ENCODE measurements at regions not wholly inside any gene's neighbourhood (a gene's known extent, or its start where the extent isn't known, plus 50 kb on each side); places are given as distances from the start of the nearest gene placed in this dataset.
"Not testable (repeated sequence)": the region's sequence is repeated elsewhere in the genome, so short reads cannot be mapped to it uniquely, and the experiment has no call there.

DNA sequence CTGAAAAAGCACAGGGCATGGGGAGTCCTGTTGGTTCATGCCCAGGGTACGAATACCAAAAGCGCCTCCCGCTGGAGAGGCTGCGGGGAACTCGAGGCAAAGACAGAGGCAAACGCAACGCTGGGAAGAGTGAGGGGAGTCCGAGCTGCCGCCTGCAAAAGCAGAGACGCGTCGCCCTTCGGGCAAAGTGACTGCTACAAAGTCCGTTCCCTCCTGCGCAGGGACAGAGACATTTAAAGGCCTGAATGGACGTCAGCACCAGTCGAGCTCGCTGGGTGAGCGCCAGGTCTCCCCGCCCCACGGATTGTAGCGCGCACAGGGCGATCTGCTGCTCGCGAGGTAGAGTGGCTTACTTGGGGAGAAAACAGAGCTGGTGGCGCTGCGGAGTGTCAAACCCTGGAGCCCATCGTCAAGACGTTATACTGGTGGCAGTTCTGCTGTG is 732.8 kb downstream of the ZWINT start:
- no peak overlapping the region for H3K4me3 ChIP-seq (ENCODE audit: low read length)
- H3K27me3 ChIP-seq (ENCODE audit: control insufficient read depth, low read length): no peaks in the 10 kb centered on the region
- H3K9me2 ChIP-seq (replicated peaks; ENCODE audit: control insufficient read depth, low read length): no peaks in the 10 kb centered on the region
- TF ChIP-seq CTCF (IDR thresholded peaks at IDR 0.05; ENCODE audit: low read depth, low read length, poor library complexity, severe bottlenecking) (no peak), EZH2phosphoT487 (IDR thresholded peaks at IDR 0.05; ENCODE audit: borderline replicate concordance, low read length) (no peak)
- no peaks in the 10 kb centered on the region for H3K4me1 ChIP-seq (ENCODE audit: control insufficient read depth, low read length)
- H3F3A ChIP-seq (ENCODE audit: control insufficient read depth, insufficient read depth): no peaks in the 10 kb centered on the region
- no peak overlapping the region for H3K4me2 ChIP-seq (ENCODE audit: low read length)
- no peaks in the 10 kb centered on the region for H3K79me2 ChIP-seq (ENCODE audit: control insufficient read depth, low read length)
- no peaks in the 10 kb centered on the region for H4K20me1 ChIP-seq (ENCODE audit: control insufficient read depth, insufficient read depth, low read depth, low read length)
- H3K36me3 ChIP-seq (ENCODE audit: control insufficient read depth, low read length): no peaks in the 10 kb centered on the region
- H3K9me3 ChIP-seq (ENCODE audit: control insufficient read depth, insufficient read depth, low read length): peaks cover 3% of the 10 kb centered on the region; the same call in 1 of the 2 replicates
- H3K27ac ChIP-seq (ENCODE audit: low read depth, low read length): no peak overlapping the region

DNA sequence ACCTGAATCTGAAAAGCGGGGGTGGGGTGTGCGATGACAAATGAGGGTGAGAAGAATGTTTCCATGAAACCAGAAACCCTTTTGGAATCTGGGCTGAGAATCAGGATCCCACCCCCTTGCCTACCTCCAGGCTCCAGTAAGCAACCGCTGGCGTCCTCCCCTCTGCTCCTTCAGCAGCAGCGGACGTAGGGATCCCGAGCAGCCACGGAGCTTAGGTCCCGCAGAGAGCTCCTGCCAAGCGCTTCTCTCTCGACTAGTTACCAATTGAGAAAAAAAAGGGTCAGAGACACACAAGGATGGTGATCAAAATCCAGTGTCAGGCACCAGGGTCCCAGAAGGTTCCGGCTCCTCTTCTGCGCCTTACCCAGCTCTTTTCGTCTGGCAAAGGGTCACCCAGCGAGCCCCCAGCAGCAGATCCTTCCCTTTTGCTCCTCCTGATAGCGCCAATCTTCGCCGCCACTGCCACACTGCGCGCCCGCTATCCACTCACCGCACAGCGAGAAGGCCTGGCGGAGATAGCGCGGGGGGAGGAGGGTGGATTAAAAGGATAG is 733.5 kb downstream of the ZWINT start:
- Histone ChIP-seq H3K27ac (ENCODE audit: low read depth, low read length) (no peak overlapping the region), H3K36me3 (ENCODE audit: control insufficient read depth, low read length) (no peaks in the 10 kb centered on the region), H3K79me2 (ENCODE audit: control insufficient read depth, low read length) (no peaks in the 10 kb centered on the region), H3K4me2 (ENCODE audit: low read length) (no peak overlapping the region), H3K4me3 (ENCODE audit: low read length) (no peak overlapping the region), H3K9me3 (ENCODE audit: control insufficient read depth, insufficient read depth, low read length) (peaks cover 3% of the 10 kb centered on the region; the same call in 1 of the 2 replicates), H3F3A (ENCODE audit: control insufficient read depth, insufficient read depth) (no peaks in the 10 kb centered on the region), H3K27me3 (ENCODE audit: control insufficient read depth, low read length) (no peaks in the 10 kb centered on the region), H3K9me2 (replicated peaks; ENCODE audit: control insufficient read depth, low read length) (no peaks in the 10 kb centered on the region), H4K20me1 (ENCODE audit: control insufficient read depth, insufficient read depth, low read depth, low read length) (no peaks in the 10 kb centered on the region), H3K4me1 (ENCODE audit: control insufficient read depth, low read length) (no peaks in the 10 kb centered on the region)
- TF ChIP-seq CTCF (IDR thresholded peaks at IDR 0.05; ENCODE audit: low read depth, low read length, poor library complexity, severe bottlenecking) (no peak), EZH2phosphoT487 (IDR thresholded peaks at IDR 0.05; ENCODE audit: borderline replicate concordance, low read length) (no peak)

- not testable (repeated sequence) for H4K20me1 ChIP-seq (ENCODE audit: control insufficient read depth, insufficient read depth, low read depth, low read length); H3K79me2 ChIP-seq (ENCODE audit: control insufficient read depth, low read length); H3K36me3 ChIP-seq (ENCODE audit: control insufficient read depth, low read length); H3K4me3 ChIP-seq (ENCODE audit: low read length); H3K9me2 ChIP-seq (replicated peaks; ENCODE audit: control insufficient read depth, low read length); H3F3A ChIP-seq (ENCODE audit: control insufficient read depth, insufficient read depth); H3K27me3 ChIP-seq (ENCODE audit: control insufficient read depth, low read length); H3K9me3 ChIP-seq (ENCODE audit: control insufficient read depth, insufficient read depth, low read length); H3K4me1 ChIP-seq (ENCODE audit: control insufficient read depth, low read length); H3K27ac ChIP-seq (ENCODE audit: low read depth, low read length); H3K4me2 ChIP-seq (ENCODE audit: low read length)
Observed at GRCh38 chr10:55601690-55602478, 759.2 kb downstream of the ZWINT start.

- no peaks in the 10 kb centered on the region for H3K36me3 ChIP-seq (ENCODE audit: control insufficient read depth, low read length)
- H3K9me2 ChIP-seq (replicated peaks; ENCODE audit: control insufficient read depth, low read length): no peaks in the 10 kb centered on the region
- H3K4me1 ChIP-seq (ENCODE audit: control insufficient read depth, low read length): no peaks in the 10 kb centered on the region
- H3K4me2 ChIP-seq (ENCODE audit: low read length): no peak overlapping the region
- H3K4me3 ChIP-seq (ENCODE audit: low read length): no peak overlapping the region
- H3F3A ChIP-seq (ENCODE audit: control insufficient read depth, insufficient read depth): no peaks in the 10 kb centered on the region
- H4K20me1 ChIP-seq (ENCODE audit: control insufficient read depth, insufficient read depth, low read depth, low read length): no peaks in the 10 kb centered on the region
- no peaks in the 10 kb centered on the region for H3K79me2 ChIP-seq (ENCODE audit: control insufficient read depth, low read length)
- H3K9me3 ChIP-seq (ENCODE audit: control insufficient read depth, insufficient read depth, low read length): no peaks in the 10 kb centered on the region
- TF ChIP-seq EZH2phosphoT487 (IDR thresholded peaks at IDR 0.05; ENCODE audit: borderline replicate concordance, low read length): no peak
- no peaks in the 10 kb centered on the region for H3K27me3 ChIP-seq (ENCODE audit: control insufficient read depth, low read length)
- no peak overlapping the region for H3K27ac ChIP-seq (ENCODE audit: low read depth, low read length)
Observed at GRCh38 chr10:55551603-55552002, 750.6 kb upstream of the PCDH15 start.

All from DOHH2 (cell line).